ENCODE measurements at regions not wholly inside any gene's neighbourhood (a gene's known extent, or its start where the extent isn't known, plus 50 kb on each side); places are given as distances from the start of the nearest gene placed in this dataset.
"Not testable (repeated sequence)": the region's sequence is repeated elsewhere in the genome, so short reads cannot be mapped to it uniquely, and the experiment has no call there.

- not testable (repeated sequence) for TF ChIP-seq REST, CEBPB (IDR thresholded peaks at IDR 0.05)
Measured at GRCh38 chr16:88176591-88177180, 206.1 kb upstream of the ZNF469 start.
